SKM-1 (cell line): ENCODE measurements at regions not wholly inside any gene's neighbourhood (a gene's known extent, or its start where the extent isn't known, plus 50 kb on each side); places are given as distances from the start of the nearest gene placed in this dataset.

ENCODE experiments used
- DNase-seq: peaks from one replicate; lab custom pipeline; 2025; ENCODE audit not compliant: unreplicated experiment; lab: John Stamatoyannopoulos, UW

DNA sequence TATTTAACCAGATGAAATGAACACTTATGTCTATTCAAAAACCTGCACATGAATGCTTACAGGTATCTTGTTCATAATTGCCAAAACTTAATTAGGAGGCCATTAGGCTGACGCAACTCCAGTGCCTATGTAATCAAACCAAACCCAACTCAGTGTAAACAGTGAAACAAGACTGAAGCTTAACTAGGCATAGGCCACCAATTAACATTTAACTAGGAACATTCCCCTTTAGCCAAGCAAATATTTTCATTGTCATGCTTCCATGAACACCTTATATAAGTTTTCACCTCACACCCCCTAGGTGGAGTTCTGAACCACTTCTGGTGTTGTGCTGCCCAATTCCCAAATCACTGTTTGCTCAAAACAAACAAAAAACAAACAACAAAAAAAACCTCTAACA lies 686.0 kb downstream of the STPG2 start:
- no peak for DNase-seq

DNA sequence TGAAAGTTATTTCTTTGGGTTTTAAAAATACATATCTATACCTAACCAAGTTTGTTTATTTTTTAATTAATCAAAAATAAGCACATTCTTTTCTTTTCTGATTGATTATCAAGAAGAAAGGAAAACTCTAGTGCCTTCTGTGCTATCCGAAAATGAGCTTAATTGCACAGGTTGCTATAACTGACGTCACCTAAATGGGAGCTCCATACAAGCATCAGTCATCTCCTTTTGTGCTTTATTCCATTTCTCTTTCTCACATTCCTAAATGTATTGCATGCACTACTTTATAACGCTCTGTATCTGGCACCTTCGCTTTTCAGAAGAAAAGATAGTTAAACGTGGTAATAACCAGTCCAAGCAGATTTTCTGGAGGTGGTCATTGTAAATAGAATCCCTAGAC lies 675.0 kb downstream of the STPG2 start:
- no peak for DNase-seq

DNA sequence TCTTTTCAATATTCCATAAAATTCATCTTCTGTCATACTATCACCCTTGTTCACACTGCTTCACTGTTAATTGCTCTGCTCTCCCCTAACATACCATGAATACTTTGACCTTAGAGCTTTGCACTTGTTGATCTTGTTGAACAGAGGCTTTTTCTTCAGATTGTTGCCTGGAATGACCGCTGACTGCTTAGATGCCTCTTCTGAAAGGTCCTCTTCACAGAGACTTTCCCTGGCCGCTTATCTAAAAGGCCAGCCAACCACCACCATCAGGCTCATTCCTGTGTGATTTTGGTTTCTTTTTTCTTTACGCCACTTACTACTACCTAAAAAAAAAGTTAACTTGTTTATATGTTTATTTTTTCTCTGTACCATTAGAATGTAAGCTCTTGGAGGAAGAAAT lies 667.7 kb downstream of the STPG2 start:
- no peak for DNase-seq

DNA sequence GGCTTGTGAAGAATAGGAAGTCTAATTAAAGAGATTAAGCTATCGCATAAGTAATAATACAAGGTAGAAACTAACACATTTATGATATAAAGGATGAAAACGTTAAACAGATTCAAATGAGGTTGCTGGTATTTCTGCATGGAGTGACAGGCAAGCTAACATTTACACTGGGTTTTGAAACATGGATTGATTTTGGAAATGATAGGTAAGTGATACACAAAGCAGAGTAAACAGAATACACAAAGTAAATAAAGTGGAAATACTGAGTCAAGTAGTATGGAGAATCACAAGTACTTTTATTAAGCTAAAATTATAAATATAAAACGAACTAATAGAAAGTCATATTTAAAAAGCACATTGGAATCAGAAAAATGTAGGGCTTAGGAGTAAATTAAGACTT lies 665.3 kb downstream of the STPG2 start:
- no peak for DNase-seq

DNA sequence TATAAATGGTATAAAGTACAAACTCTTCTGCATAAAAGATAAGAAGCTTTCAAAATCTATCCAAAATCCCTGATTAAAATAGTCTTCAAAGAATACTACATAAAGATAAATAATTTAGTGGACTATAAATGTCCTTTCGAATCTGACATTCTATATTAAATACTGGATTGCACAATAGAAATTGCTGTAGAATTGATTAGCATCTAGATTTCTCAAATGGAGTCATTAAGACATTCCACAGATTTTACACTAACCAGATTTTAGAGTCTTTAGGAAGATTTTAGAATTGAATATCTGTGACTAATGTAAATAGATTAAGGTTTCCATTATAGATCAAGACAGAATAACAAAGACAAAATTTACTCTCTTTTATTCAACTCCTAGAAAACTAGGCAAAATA lies 663.9 kb downstream of the STPG2 start:
- DNase-seq = no peak

DNA sequence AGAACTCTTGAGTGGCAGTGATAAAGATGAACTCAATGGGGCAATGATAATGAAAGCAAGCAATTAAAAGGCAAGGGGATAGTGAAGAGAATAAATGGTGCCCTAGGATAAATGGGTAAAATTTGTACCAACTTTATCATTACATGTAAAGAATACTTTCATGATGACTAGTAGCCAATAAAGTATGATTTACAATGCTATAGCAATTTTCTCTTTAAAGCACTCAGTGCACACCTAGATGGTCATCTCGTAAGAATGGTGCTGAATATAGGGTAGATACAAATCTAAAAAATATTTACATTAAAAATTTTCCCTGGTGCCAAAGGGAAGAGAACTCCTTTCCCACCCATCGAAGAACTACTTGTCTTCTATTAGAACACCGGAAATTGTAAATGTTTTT lies 651.4 kb downstream of the STPG2 start:
- DNase-seq = no peak

DNA sequence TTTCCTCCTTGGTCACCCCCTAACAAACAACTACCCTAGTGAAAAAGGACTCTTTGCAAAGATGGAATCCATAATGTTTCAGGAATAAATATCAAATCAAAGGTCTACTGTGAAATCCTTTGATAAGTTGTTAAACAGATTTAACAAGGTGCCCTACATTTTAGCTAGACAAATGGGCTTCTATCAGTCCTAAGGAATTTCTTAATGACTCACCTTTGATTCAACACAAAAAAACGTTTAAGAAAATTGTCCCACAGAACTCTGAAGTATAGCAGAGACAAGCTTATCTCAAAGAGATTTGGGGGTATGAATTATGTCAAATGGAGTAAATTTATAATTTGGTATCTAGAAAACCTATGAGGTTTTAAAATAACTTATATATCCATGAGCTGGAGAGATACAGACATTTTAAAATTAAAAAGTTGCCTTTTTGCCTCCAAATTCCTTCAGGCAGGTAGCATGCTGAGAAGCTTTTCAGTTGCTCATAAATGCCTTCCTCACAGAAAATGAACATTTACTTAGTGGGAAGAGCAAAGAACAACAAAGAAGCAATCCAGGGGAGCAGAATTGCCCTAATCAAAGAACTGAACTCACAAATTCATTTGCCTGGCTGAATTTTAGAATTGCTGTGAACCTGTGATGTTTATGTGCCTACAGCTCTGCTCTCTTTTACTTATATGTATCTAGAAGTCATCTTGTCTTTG lies 649.3 kb downstream of the STPG2 start:
- DNase-seq = no peak

DNA sequence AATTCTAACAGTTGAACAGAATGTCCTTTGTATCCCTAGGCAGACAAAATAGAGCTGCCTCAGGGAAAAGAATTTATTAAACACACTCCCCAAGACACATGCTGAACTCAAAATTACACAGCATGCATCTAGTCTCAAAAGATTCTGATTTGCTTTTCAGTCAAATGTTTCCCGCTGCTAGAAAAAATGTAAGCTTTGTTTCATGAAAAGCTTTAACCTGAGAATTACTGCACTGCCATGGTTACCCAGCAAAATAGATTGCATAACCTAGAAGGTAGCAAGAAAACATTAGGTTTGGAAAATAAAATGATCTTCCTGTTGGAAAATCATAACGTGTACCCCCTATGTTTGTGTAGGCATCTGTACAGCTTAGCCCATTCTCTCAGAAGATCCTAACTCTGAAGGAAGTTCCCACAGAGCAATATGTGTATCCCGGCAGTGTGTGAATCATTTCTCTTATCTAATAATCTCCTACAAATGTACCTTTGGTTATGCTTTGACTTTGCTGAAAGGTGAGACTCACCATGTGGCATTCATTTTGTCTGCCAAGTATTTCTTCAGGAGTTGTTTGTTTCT lies 646.9 kb downstream of the STPG2 start:
- DNase-seq = no peak

DNA sequence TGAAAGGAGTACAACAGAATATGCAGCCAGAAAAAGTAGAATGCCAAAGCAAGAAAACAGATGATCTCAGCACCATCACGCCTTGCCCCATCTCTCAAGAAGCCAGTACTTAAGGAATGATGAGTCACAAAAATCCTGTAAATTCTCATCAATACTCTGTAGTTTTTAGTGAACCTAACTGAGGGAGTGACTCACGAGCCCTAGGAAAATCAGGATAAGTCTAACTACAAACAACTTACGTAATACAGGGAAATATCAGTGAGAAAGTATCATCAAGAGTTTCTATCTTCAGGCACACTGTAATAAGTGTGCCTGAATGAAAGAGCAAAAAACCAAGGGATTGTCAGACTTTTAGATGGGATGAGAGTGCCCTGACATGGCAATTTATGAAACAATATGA lies 644.4 kb downstream of the STPG2 start:
- no peak for DNase-seq

DNA sequence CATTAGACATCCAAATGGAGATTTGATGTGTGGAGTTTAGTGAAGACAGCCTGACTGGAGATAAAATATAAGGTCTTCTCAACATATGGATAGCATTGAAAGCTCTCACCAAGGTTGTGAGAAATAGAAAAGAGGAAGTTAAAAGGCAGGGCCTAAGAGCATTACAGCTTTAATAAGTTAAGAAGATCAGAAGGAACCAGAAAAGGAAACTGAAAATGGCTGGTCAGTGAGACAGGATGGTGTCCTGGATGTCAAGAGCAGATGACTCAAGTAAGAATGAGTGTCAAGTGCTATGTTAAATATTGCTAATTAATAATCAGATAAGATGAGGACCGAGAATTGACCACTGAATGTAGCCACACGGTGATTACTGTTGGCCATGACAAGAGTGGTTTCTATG lies 642.9 kb downstream of the STPG2 start:
- DNase-seq = no peak

DNA sequence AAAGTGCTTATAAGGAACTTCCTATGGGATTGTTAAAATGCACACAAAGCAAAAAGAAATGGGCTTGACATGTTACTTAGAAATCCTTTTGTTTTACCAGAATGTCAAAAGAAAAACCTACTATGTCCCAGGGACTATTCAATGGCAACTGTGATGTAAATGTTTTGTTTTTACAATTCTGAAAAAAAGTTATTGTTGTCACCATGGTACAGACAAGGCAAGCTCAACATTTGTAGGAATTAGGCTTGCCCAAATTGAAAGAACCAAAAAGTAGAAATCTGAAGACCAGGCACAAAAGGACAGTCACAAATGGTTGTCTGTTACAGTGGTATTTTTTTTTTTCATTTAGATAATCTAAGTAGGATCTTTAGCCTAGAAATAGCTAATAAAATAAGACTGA lies 638.6 kb downstream of the STPG2 start:
- no peak for DNase-seq

DNA sequence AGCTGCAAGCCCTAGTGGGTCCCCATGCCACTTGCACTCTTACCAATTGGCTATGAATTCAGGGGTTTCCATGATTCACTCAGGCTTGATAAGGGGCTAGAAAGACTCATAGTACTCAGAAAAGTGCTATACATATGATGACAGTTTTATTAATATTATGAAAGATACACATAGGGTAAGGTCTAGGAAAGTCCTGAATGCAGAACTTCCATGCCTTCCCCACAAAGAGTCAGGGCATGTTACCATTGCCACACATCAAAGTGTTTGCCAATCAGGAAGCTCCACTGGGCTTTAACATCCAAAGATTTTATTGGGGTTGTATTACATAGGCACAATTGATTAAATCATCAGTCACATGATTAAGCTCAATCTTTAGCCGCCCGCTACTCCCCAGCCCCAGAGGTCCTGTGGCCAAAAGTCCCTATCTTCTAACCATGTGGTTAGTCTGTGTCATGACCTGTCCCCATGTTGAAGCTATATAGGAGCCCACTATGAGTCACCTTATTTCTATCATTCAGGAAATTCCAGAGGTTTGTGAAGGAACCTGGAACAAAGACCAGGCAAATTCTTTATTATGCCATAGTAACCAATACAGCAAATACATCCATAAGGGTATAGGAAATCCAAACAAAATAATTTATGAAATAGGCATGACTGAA lies 635.6 kb downstream of the STPG2 start:
- no peak for DNase-seq
